Neural progenitor cell (in vitro differentiated cells): ENCODE measurements at regions not wholly inside any gene's neighbourhood (a gene's known extent, or its start where the extent isn't known, plus 50 kb on each side); places are given as distances from the start of the nearest gene placed in this dataset.

ENCODE experiments used
- EZH2 ChIP-seq: fragments of 200-600 bp; sonication (generic); IDR thresholded peaks from 2 replicates; pipeline ENCODE4 v1.6.1; 2017; ENCODE audit warnings: antibody characterized with exemption, mild to moderate bottlenecking, moderate library complexity
- EZH2phosphoT487 ChIP-seq: fragments of 200-600 bp; sonication (generic); IDR thresholded peaks from 2 replicates; pipeline ENCODE4 v1.6.1; 2017; ENCODE audit warnings: antibody characterized with exemption
- TF ChIP-seq, protein P1 (sequence below): fragments of 200-600 bp; sonication (generic); IDR thresholded peaks from 2 replicates; pipeline ENCODE4 v1.5.1; 2017; ENCODE audit warnings: antibody characterized with exemption, mild to moderate bottlenecking

DNA sequence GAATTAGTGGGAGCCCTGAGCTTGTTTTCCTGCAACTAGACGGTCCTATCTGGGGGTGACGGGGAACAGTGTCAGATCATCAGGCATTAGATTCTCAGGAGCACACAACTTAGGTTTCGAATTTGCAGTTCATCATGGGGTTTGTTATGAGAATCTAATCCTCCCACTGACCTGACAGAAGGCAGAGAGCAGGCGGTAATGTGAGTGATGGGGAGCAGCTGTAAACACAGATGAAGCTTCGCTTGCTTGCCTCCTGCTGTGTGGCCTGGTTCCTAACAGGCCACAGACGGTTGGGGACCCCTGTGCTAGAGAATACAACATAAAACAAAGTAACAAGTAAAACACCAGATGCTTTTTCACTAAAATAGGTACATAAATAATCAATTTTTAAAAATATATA is 86.2 kb upstream of the BLTP1 start:
- TF ChIP-seq, protein P1, sequence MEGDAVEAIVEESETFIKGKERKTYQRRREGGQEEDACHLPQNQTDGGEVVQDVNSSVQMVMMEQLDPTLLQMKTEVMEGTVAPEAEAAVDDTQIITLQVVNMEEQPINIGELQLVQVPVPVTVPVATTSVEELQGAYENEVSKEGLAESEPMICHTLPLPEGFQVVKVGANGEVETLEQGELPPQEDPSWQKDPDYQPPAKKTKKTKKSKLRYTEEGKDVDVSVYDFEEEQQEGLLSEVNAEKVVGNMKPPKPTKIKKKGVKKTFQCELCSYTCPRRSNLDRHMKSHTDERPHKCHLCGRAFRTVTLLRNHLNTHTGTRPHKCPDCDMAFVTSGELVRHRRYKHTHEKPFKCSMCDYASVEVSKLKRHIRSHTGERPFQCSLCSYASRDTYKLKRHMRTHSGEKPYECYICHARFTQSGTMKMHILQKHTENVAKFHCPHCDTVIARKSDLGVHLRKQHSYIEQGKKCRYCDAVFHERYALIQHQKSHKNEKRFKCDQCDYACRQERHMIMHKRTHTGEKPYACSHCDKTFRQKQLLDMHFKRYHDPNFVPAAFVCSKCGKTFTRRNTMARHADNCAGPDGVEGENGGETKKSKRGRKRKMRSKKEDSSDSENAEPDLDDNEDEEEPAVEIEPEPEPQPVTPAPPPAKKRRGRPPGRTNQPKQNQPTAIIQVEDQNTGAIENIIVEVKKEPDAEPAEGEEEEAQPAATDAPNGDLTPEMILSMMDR, result no peak
- TF ChIP-seq EZH2 (no peak), EZH2phosphoT487 (no peak)
